ENCODE measurements at regions not wholly inside any gene's neighbourhood (a gene's known extent, or its start where the extent isn't known, plus 50 kb on each side); places are given as distances from the start of the nearest gene placed in this dataset.

DNA sequence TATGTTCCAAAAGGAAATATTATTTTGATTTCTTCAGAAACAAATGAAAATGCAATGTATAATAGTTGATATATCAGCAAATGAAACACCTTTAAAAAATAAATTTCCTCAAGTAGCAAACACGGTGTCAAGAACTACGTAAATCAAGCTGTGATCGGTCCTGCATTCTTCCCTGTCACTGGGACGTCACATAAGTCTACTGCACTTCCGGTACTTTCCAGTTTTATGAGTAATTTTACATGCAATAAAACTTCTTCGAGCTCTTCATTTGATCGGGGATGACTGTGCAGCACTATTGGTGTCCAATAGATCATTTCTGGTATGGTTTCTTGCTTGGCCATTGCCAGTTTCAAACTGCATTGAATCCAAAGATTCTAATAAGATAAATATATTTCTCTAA, 114.0 kb upstream of the VEGFC start:
- Histone ChIP-seq H3K36me3 (ENCODE audit: insufficient read depth, low read length) (no peaks in the 10 kb centered on the region), H3K9me3 (ENCODE audit: control insufficient read depth in 1 of 2, insufficient read depth in 1 of 2, low read length in 2 of 2) (peaks cover 4 to 6% of the 10 kb centered on the region in 2 experiments), H3K4me3 (ENCODE audit: low read length) (no peak overlapping the region), H3K4me1 (ENCODE audit: insufficient read depth, low read length) (no peaks in the 10 kb centered on the region), H3K27ac (ENCODE audit: low read depth in 1 of 2, low read length in 2 of 2) (no peak overlapping the region), H3K27me3 (ENCODE audit: control insufficient read depth in 1 of 2, insufficient read depth in 2 of 2, low read length in 2 of 2) (no peaks in the 10 kb centered on the region)
- no peak overlapping the region for H3K27ac Mint-ChIP-seq
- POLR2A ChIA-PET = no interaction called here
- intact Hi-C loops (cut with DNase I, micrococcal nuclease) = no loop called here
- H3K36me3 Mint-ChIP-seq (ENCODE audit: low read depth) = no peaks in the 10 kb centered on the region
- peaks cover 4% of the 10 kb centered on the region for H3K9me3 Mint-ChIP-seq
- no peak overlapping the region for H3K4me3 Mint-ChIP-seq
- no peaks in the 10 kb centered on the region for H3K4me1 Mint-ChIP-seq (ENCODE audit: low read depth)
- CTCF ChIA-PET = no interaction called here
- no peak for DNase-seq
- TF ChIP-seq, protein P1, sequence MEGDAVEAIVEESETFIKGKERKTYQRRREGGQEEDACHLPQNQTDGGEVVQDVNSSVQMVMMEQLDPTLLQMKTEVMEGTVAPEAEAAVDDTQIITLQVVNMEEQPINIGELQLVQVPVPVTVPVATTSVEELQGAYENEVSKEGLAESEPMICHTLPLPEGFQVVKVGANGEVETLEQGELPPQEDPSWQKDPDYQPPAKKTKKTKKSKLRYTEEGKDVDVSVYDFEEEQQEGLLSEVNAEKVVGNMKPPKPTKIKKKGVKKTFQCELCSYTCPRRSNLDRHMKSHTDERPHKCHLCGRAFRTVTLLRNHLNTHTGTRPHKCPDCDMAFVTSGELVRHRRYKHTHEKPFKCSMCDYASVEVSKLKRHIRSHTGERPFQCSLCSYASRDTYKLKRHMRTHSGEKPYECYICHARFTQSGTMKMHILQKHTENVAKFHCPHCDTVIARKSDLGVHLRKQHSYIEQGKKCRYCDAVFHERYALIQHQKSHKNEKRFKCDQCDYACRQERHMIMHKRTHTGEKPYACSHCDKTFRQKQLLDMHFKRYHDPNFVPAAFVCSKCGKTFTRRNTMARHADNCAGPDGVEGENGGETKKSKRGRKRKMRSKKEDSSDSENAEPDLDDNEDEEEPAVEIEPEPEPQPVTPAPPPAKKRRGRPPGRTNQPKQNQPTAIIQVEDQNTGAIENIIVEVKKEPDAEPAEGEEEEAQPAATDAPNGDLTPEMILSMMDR (IDR thresholded peaks at IDR 0.05) = no peak
- H3K27me3 Mint-ChIP-seq = no peaks in the 10 kb centered on the region
- ATAC-seq (ENCODE audit: poor library complexity) = no peak

- POLR2A ChIA-PET = no interaction called here
- H3K27me3 Mint-ChIP-seq = no peaks in the 10 kb centered on the region
- H3K27ac Mint-ChIP-seq = no peak overlapping the region
These were observed 117.9 kb upstream of the VEGFC start for GRCh38 chr4:176910646-176911045.

DNA sequence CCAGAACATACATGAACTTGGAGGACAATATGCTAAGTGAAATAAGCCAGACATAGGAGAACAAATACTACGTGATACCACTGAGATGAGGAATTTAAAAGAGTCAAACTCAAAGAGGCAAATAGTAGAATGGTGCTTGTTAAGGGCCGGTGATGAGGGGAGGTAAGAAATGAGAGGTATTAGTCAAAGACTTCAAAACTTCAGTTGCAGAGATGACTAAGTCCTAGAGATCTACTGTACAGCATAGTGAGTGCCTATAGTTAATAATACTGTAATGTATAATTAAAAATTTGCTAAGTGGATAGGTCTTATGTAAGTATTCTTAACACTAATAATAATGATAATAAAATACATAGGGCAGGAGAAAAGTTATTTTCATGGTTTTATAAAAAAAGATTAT, 126.9 kb upstream of the VEGFC start:
- no peak overlapping the region for H3K4me3 ChIP-seq (ENCODE audit: low read length)
- no peaks in the 10 kb centered on the region for H3K4me1 ChIP-seq (ENCODE audit: insufficient read depth, low read length)
- no peak for DNase-seq
- no peak overlapping the region for H3K4me3 Mint-ChIP-seq
- H3K9me3 Mint-ChIP-seq = peaks cover 2% of the 10 kb centered on the region
- H3K4me1 Mint-ChIP-seq (ENCODE audit: low read depth) = no peaks in the 10 kb centered on the region
- no peaks in the 10 kb centered on the region for H3K27me3 ChIP-seq (ENCODE audit: control insufficient read depth in 1 of 2, insufficient read depth in 2 of 2, low read length in 2 of 2)
- H3K9me3 ChIP-seq (ENCODE audit: control insufficient read depth in 1 of 2, insufficient read depth in 1 of 2, low read length in 2 of 2) = no peaks in the 10 kb centered on the region
- no peak overlapping the region for H3K27ac ChIP-seq (ENCODE audit: low read depth in 1 of 2, low read length in 2 of 2)
- ChIA-PET POLR2A (no interaction called here), CTCF (no interaction called here)
- intact Hi-C loops (cut with DNase I, micrococcal nuclease) = no loop called here
- H3K36me3 ChIP-seq (ENCODE audit: insufficient read depth, low read length) = no peaks in the 10 kb centered on the region
- no peak overlapping the region for H3K27ac Mint-ChIP-seq
- ATAC-seq (ENCODE audit: poor library complexity) = no peak
- TF ChIP-seq, protein P1 (IDR thresholded peaks at IDR 0.05) = no peak
- H3K27me3 Mint-ChIP-seq = no peaks in the 10 kb centered on the region
- no peaks in the 10 kb centered on the region for H3K36me3 Mint-ChIP-seq (ENCODE audit: low read depth)

More at GRCh38 chr4:176910646-176911045, 117.9 kb upstream of the VEGFC start:
- no peaks in the 10 kb centered on the region for H3K36me3 ChIP-seq (ENCODE audit: insufficient read depth, low read length)
- H3K27ac ChIP-seq (ENCODE audit: low read depth in 1 of 2, low read length in 2 of 2) = no peak overlapping the region
- Mint-ChIP-seq H3K4me1 (ENCODE audit: low read depth) (no peaks in the 10 kb centered on the region), H3K36me3 (ENCODE audit: low read depth) (no peaks in the 10 kb centered on the region), H3K4me3 (no peak overlapping the region), H3K9me3 (peaks cover 11% of the 10 kb centered on the region)
- H3K4me3 ChIP-seq (ENCODE audit: low read length) = no peak overlapping the region
- ATAC-seq (ENCODE audit: poor library complexity) (no peak), DNase-seq (no peak)
- intact Hi-C loops (cut with DNase I, micrococcal nuclease) = no loop called here
- no peaks in the 10 kb centered on the region for H3K27me3 ChIP-seq (ENCODE audit: control insufficient read depth in 1 of 2, insufficient read depth in 2 of 2, low read length in 2 of 2)
- no peaks in the 10 kb centered on the region for H3K4me1 ChIP-seq (ENCODE audit: insufficient read depth, low read length)
- CTCF ChIA-PET = no interaction called here
- H3K9me3 ChIP-seq (ENCODE audit: control insufficient read depth in 1 of 2, insufficient read depth in 1 of 2, low read length in 2 of 2) = peaks cover 4 to 6% of the 10 kb centered on the region in 2 experiments
- TF ChIP-seq, protein P1 (IDR thresholded peaks at IDR 0.05) = no peak

Data from CD4-positive, alpha-beta T cell (primary cell).